ENCODE measurements at regions not wholly inside any gene's neighbourhood (a gene's known extent, or its start where the extent isn't known, plus 50 kb on each side); places are given as distances from the start of the nearest gene placed in this dataset.
"Not testable (repeated sequence)": the region's sequence is repeated elsewhere in the genome, so short reads cannot be mapped to it uniquely, and the experiment has no call there.

DNA sequence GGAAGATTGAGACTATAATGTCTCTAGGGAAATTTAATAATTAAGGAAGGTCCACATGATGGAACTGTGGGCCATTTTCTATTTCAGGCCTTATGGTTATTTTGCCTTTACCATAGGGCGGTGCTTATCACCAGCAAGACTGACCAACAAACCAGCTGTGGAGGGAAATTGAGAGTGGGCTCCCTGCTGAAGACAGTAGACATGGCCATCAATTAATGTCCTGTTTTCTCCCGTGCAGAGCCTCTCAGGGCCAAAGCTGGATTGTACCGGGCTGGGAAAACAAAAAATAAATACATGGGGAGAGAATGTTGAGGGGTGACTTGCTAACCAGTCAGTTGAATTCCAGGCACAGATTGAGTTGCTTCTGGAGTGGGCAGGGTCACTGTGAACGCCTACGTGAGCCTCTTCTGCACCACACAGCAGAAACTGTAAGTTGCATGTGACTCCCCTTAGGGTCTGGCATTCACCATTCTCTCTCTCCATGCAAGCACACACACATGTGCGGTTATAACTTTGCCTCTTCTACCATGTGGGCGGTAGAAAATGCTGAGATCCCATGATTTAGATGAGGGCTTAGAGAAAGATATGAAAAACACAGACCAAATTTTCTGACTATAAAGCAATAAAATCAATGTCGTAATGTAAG, 128.5 kb downstream of the COPS8 start:
- no peak for DNase-seq (ENCODE audit: low read depth, low spot score)

DNA sequence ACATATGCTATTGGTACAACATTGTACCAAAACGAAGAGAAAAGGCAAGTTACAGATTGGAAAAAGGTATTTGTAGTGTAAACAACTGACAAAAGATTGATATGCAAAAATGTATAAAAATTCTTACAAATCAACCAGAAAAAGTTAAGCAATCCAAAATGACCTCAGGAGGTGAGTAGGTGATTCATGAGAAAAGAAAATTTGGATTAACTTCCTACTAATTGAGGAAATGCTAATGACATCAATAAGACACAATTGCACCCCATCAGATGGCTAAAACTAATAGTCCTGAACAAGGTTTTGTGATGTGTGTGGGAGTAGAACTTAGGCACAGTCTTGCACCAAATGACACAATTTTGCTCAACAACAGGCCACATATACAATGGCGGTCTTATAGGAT, 129.3 kb downstream of the COPS8 start:
- no peak for DNase-seq (ENCODE audit: low read depth, low spot score)

DNA sequence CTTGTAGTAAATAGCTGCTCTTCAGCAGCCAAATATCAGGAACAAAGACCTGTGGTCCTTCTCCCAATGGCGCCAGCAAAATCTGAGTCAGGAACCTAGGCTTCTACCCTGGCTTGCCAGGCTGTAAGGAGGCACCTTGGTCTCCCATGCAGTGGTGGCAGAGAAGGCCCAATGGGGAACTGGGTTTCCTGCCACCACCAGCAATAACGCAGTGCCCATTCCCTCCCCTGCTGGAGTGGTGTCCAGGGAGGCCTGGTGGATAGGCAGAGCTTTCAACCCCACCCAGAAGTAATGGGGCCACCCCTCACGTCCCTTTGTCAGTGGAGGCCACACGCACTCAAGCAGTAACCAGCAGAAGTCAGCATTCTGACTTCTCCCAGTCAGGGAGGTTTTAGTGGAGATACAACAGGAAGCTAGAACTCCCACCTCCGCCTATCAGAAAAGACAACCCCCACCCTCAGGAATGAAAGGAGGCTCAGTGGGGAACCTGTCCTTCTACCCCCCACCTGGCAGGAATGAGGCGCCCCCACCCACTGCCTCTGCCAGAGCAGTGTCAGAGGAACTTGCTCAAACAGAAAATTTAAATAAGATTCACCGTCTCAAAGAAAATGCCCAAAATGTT, 132.4 kb downstream of the COPS8 start:
- no peak for DNase-seq (ENCODE audit: low read depth, low spot score)

DNA sequence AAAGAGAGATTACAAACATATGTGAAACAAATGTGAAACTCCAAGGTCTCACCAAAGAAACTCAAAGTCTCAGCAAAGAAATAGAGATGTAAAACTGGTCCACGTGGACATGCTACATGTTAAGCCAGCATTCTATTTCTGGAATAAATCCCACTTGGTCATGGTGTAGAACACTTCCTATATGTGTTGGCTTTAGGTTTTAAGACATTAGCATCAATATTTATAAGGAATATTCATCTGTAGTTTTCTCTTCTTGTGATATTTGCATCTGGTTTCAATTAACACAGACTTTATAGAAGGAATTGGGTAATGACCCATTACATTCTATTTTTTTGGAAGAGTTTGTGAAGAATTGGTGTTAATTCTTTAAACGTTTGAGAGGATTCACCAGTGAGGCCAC, 133.1 kb downstream of the COPS8 start:
- no peak for DNase-seq (ENCODE audit: low read depth, low spot score)

DNA sequence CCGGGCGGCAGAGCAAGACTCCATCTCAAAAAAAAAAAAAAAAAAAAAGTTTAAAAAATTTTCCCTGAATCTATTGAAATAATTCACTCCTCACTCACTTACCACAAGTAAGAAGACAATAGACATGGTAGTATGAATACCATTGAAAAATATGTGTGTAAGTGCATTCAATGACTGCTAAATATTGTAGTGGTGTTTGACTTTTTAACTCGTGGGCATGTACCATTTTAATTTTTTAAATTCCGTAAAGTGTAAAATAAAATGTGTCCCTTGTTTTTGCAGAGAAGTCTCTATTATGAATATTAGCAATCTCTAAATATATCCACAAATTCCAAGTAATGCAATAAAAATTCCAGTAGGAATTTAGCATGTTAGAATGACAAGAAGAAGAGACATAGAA, 134.1 kb downstream of the COPS8 start:
- DNase-seq (ENCODE audit: low read depth, low spot score): no peak

DNA sequence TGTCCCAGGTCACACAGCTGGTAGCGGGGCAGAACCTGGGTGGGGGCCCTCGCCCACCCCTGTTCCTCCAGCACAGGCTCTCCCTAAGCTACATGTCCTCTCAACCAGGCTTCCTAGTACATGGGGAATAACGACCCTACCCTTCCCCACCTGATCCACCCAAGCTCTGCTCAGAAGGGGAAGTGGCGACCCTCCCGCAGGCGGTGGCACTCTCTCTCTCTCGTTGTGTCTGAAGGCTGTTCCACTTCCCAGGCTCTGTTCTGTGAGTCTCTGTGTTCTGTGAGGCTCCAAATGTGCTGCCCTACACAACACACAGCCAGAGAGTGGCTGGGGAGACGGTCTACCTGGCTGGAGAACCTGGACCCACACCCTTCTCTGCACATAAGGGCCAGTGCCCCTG, 135.8 kb downstream of the COPS8 start:
- DNase-seq (ENCODE audit: low read depth, low spot score): no peak

DNA sequence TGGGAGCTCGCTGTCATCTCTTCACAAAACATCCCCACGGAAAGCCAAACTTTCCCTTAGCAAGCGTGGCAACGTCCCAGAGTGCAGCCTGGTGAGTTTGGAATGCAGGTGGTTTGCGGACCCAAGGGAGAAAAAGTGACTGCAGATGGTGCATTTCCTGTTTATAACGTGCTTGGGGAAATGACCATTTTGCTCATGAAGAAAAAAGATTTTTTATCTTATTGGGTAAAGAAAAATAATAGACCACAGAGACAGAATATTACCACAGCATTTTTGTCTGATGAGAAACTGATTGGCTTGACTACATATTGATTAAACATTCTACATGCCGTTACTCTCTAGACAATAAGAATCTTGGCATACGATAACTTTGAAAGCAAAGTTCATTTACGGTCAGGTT, 136.5 kb downstream of the COPS8 start:
- DNase-seq (ENCODE audit: low read depth, low spot score): peak; percentile 89

DNA sequence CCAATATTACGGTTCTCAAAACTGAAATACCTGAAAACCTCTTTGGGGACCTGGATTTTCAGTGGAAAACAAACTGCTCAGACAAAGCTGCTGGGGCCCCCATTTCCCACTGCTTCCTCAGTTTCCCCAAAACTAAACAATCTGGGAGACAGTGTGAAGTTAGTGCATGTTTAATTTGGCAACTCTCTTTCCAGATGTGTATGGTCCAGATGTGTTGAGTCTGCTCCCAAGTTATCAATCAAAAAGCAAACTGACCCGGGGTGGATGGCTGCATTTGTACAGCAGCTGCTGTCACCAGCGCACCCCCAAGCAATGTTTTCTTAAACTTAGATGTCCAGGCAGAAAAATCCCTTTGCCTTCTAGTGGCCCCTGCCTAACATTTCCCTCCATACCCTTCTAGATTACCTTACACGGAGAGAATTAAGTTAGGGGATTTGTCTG, 136.9 kb downstream of the COPS8 start:
- DNase-seq (ENCODE audit: low read depth, low spot score): peak; percentile 28

DNA sequence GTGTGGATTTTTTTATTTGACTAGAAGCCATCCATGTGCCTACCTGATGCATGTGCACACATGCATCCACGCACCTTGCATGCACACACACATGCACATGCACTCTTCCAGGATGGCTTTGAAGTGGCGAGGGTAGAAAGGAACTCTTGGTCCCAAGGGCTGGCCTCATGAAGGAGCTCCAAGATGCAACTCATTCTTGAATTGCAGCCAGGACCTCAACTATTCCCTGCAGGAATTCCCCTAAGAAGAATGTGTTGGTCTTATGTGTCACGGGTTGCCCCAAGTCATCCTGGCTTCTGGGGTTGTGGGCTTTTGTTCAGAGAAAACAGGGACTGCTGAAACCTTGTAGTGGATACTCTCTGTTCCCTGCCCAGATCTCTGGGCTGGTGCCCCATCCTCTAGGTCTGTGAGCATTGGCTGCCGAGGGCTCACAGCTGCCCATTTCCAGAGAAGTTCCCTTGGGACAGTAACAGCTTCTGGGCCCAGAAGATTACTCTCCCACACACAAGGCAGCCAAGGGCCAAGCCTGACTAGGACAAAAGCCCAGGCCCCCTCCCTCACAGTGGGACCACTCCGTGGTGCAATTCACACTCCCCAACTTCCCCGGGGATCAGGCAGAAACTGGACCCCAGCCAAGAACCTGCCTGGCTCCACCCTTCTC, 137.6 kb downstream of the COPS8 start:
- peak; percentile 98 for DNase-seq (ENCODE audit: low read depth, low spot score)

DNA sequence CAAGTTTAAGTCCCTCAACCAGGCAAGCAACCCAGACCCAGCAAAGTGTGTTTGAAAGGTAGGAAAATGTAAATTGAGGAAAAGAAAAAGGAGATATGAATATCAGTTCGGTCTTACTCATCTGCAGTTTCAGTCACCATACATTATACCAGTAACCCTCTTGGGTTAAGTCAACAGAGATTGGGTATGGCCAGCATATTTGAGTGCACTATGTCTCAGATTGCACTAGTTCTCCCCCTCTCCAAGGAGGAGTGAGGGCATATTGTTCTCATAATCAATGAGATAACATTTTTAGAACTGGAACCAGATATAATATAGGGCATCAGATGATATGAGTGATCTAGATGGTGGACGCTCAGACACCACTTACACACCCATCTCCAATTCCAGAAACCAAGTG, 141.5 kb downstream of the COPS8 start:
- no peak for DNase-seq (ENCODE audit: low read depth, low spot score)

DNA sequence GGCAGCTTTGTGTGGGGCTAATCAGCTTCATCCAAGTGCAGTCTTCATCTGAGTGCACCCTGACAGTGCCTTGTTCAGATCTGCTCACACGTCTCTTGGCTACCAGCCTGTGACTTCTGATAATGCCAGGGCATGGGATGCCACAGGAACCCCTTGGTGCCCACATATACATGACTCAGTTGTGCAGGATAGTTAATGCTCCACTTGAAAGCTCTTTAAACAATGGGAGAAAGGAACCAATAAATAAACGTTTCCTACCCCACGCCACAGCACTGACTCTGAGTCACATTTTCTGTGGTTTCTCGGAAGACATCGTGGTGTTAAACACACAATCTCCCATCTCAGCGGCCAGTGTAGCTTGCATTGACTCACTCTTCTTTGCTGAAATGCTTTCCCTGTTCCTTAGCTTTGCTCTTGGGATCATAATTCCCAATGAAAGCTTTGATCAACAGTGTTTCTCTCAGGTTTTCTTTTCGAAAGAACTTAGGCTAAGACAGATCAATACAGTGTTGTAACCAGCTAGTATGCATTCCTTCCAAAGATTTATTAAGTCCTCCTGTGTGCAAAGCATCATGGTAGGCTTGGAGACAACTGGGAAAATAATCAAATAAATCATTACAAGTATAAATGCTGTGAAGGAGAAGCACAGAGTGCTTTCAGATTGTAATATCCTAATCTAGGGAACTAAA, 142.0 kb downstream of the COPS8 start:
- peak; percentile 94 for DNase-seq (ENCODE audit: low read depth, low spot score)

DNA sequence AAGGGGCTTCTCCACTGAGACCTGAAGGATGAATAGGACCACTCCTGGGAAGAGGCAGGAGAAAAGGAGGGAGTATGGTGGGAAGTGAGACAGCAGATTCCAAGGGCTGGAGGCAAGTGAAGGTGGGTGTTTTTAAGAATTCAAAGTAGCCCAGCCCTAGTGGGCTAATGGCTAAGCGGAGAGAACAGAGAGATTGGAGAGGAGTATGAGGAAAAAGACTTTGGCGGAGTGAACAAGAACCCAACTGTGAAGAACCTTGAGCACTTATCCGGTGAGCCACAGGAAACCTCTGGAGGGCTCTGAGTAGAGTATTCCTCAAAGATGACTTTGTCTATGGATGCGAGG, 142.6 kb downstream of the COPS8 start:
- no peak for DNase-seq (ENCODE audit: low read depth, low spot score)

DNA sequence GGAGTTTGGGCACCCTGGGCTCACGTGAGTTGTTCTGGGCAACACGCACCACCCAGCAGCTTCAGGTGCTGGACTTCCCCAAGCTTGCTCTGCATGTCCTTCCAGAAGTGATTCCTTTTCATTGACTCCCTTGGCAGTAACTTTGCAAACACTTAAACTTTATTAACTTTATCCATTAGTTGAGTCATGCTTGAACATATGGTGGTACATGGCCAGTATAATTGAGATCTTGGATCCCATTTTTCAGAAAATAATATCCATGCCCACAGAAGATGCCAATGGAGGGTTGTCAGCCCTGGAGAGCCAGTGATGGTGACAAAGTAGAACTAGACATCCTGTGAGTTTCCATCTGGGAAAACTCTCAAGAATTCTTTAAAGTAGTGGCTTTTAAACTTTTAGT, 144.2 kb downstream of the COPS8 start:
- no peak for DNase-seq (ENCODE audit: low read depth, low spot score)

DNA sequence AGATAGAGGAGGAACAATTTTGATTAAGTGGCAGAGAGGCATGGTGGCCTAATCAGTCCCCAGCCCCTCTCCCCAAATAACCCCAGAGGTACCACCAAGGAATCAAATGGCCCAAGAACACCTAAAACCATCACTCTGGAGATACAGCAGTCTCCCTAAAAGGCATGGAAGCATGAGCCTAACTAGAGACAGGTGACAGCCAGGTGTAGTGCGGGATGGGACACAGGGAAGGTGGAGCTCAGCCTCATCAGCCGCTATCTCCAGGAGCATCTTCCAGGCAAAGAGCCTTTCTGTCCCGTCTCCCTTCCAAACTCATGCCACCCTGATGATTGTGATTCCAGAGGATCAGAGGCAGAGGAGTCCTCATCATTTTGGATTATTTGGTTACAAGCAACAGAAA, 144.7 kb downstream of the COPS8 start:
- no peak for DNase-seq (ENCODE audit: low read depth, low spot score)

DNA sequence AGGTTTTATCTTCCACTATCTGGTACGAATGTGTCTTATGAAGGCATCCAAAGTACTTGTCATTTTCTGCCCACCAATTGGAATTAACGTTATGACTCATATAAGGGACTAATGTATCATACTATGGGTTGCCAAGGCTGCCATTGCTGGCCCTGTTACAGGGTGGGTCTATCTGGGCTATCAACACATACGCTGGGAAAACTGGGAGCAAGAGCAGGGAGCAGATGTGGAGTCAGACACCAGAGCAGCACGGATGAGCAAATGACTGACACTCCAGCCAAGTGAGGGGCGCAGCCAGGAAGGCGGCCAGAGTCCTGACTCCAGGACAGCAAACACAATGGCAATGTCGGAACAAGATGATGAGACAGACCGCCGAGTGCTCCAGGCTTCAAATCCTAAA, 145.9 kb downstream of the COPS8 start:
- no peak for DNase-seq (ENCODE audit: low read depth, low spot score)

DNA sequence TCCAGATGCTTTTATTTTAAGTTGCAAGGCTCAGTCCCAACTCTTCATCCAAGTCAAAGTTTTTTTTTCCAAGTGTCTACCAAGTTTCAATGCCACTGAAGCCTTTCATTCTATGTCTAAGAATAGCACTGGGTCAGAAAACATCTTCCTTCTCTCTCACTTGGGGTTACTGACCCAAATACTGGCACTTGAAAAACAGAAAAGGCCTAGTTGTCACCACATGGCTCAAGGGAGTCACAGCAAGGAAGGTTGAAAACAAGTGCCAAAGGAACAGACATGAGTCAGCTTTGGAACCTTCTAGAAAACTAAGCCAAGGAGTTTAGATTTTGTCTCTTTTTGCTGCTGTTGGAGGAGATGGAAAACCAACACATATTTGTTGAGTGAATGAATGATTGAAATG, 146.5 kb downstream of the COPS8 start:
- DNase-seq (ENCODE audit: low read depth, low spot score): no peak

DNA sequence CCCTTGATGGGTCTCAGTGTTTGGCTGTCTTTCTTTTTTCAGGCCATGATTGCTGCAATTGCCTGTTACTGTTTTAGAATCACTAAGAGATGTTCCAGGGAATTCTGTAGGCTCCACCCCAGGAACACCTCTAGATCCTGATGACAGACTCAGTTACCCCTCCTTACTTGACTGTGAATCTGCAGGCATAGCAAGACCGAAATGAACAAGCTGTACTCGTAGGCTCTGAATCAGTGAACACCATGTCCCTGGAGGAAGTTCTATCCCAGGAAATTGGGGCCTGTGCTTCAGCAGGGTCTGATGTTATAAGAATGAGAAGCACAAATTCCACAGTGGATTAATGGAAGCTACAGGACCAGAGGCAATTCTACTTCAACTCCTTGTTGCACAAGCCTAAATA, 148.6 kb downstream of the COPS8 start:
- no peak for DNase-seq (ENCODE audit: low read depth, low spot score)

DNA sequence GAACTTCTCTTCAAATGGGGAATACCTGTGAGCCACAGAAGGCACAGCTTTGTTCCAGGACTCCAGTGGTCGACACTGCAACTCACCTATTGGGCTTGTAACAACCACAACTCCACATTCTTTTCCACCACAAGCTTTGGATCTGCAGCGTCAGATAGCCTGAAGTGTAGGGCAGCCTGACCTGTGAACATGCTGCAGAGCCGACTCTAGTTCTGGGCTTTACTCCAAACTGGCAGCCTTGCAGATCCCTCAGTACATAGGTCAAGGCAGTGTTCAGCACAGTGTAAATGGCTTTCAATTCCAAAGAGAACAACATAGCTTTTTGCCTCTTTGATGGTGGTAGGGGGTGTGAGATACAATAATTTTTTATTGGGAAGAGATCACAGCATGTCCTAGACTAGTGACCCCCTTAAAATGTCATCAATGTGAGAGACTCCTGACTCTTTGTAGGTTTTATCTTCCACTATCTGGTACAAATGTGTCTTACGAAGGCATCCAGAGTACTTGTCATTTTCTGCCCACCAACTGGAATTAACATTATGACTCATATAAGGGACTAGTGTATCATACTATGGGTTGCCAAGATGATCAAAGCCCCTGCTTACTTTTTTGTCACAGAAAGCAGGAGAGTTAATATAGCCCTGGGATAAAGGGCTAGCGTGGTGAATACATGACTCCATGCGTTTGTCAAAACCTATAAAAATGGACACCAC, 149.8 kb downstream of the COPS8 start:
- peak; percentile 94 for DNase-seq (ENCODE audit: low read depth, low spot score)

DNA sequence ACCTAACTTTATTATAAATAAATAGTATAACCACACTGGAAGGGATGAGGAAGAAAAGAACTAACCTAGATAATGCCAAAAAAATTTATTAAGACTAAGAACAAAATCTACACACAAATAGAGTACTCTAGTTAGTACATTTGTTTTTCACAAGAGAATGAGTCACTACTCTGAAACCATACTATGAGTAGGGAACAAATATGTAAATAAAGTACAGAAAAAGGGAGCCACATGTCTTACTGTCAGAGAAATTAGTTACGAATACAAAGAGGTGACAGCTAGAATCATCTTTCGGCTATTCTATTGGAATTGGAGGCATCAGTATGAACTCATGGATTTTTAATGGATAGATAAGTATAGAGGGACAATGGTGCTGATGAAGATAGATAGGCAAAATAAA, 150.5 kb downstream of the COPS8 start:
- DNase-seq (ENCODE audit: low read depth, low spot score): no peak

DNA sequence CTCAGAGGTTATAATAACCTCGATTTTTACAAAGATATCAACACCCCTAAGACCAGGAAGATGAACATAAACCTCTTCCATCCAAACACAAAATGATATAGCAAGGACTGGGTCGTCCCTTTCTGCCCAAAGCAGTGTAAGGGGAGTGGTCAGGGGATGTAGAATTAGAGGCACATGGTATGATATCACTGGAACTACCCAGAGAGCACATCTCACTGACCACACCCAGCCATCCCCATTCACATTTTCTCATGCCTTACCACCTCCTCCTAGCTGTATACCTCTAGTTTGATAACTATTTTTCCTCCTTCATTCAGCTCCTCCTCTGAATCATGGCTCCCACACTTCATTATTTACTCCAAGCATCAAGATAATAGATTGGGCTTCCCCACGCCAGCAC, 152.6 kb downstream of the COPS8 start:
- DNase-seq (ENCODE audit: low read depth, low spot score): no peak

DNA sequence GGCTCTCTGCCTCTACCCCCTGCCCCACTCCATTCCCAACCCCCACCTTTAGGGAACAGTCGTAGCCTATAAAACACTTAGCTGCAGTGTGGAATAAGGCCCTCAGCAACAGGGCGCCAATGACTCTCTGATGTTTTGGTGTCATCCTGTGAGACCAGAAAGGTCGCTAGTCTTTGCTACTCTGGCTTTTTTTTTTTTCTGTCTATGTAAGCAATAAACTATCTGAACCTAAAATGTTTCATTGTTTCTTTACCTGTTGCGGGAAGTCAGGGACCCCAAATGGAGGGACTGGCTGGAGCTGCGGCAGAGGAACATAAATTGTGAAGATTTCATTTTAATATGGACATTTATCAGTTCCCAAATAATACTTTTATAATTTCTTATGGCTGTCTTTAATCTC, 154.6 kb downstream of the COPS8 start:
- DNase-seq (ENCODE audit: low read depth, low spot score): no peak

DNA sequence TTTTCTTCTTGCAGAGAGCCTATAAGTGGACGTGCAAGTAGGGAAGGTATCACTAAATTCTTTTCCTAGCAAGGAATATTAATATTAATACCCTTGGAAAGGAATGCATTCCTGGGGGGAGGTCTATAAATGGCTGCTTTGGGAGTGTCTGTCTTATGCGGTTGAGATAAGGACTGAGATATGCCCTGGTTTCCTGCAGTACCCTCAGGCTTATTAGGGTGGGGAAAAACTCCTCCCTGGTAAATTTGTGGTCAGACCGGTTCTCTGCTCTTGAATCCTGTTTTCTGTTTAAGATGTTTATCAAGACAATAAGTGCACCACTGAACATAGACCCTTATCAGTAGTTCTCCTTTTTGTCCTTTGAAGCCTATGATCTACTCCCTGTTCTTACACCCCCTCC, 155.2 kb downstream of the COPS8 start:
- DNase-seq (ENCODE audit: low read depth, low spot score): not testable (repeated sequence)

All from astrocyte of the hippocampus (primary cell).